WTC11 (cell line): ENCODE measurements at regions not wholly inside any gene's neighbourhood (a gene's known extent, or its start where the extent isn't known, plus 50 kb on each side); places are given as distances from the start of the nearest gene placed in this dataset.

Experiments
- ATAC-seq: fragments of 200-7000 bp; cut with Tn5 transposase; 2 replicates; pipeline ENCODE4 v1.10.0; 2021; ENCODE audit warnings: mild to moderate bottlenecking, moderate library complexity
- CTCF ChIA-PET: fragments of 300-600 bp; sonication (Branson Sonifier 250); formaldehyde crosslinking; loops from one replicate; lab custom pipeline; 2021; ENCODE audit warnings: antibody characterized with exemption; lab: Charles Lee
- POLR2A ChIA-PET: fragments of 350-600 bp; sonication (Branson Sonifier 250); formaldehyde crosslinking; loops from one replicate; lab custom pipeline; 2021; ENCODE audit warnings: antibody characterized with exemption; lab: Charles Lee
- DNase-seq: peaks from one replicate; pipeline ENCODE4 v3.0.0; 2021; ENCODE audit warnings: low spot score
- H3K27ac Mint-ChIP-seq: 2 replicates; pipeline ENCODE4 v1.8.0; 2021; ENCODE audit warnings: mixed read lengths
- H3K27me3 Mint-ChIP-seq: 2 replicates; pipeline ENCODE4 v1.8.0; 2021; ENCODE audit warnings: low read depth, mild to moderate bottlenecking, moderate library complexity, mixed read lengths
- H3K36me3 Mint-ChIP-seq: 2 replicates; pipeline ENCODE4 v1.8.0; 2021; ENCODE audit warnings: mixed read lengths
- H3K4me1 Mint-ChIP-seq: 2 replicates; pipeline ENCODE4 v1.8.0; 2022; ENCODE audit warnings: mixed read lengths
- H3K4me3 Mint-ChIP-seq: 2 replicates; pipeline ENCODE4 v1.8.0; 2021; ENCODE audit warnings: mild to moderate bottlenecking, moderate library complexity, mixed read lengths
- H3K9me3 Mint-ChIP-seq: 2 replicates; pipeline ENCODE4 v1.8.0; 2021; ENCODE audit warnings: mixed read lengths
- ELF4 ChIP-seq: sonication (generic); formaldehyde crosslinking; IDR thresholded peaks from 2 replicates; pipeline ENCODE4 v1.8.1; 2022; ENCODE audit warnings: low read depth, mild to moderate bottlenecking, moderate library complexity, missing genetic modification reagents
- FOXK1 ChIP-seq: sonication (generic); formaldehyde crosslinking; IDR thresholded peaks from 2 replicates; pipeline ENCODE4 v1.8.0; 2022; ENCODE audit warnings: mild to moderate bottlenecking, moderate library complexity, missing genetic modification reagents
- GABPB1 ChIP-seq: sonication (generic); formaldehyde crosslinking; IDR thresholded peaks from 2 replicates; pipeline ENCODE4 v1.8.1; 2023; ENCODE audit warnings: mild to moderate bottlenecking, missing genetic modification reagents
- JAZF1 ChIP-seq: fragments of 250-450 bp; sonication (Bioruptor Pico); IDR thresholded peaks from 2 replicates; pipeline ENCODE4 v1.9.0; 2021; ENCODE audit warnings: moderate library complexity, mild to moderate bottlenecking, inconsistent platforms
- MLX ChIP-seq: sonication (generic); formaldehyde crosslinking; IDR thresholded peaks from 2 replicates; pipeline ENCODE4 v1.8.1; 2023; ENCODE audit warnings: mild to moderate bottlenecking, missing genetic modification reagents, moderate library complexity
- NFATC4 ChIP-seq: fragments of 250-450 bp; sonication (Bioruptor Pico); IDR thresholded peaks from 2 replicates; pipeline ENCODE4 v1.9.0; 2021; ENCODE audit warnings: mild to moderate bottlenecking
- NFE2L1 ChIP-seq: sonication (generic); formaldehyde crosslinking; IDR thresholded peaks from 2 replicates; pipeline ENCODE4 v1.8.1; 2023; ENCODE audit warnings: missing genetic modification reagents
- OVOL2 ChIP-seq: fragments of 250-450 bp; sonication (Bioruptor Pico); IDR thresholded peaks from 2 replicates; pipeline ENCODE4 v1.9.0; 2021; ENCODE audit warnings: mild to moderate bottlenecking, borderline replicate concordance
- PREB ChIP-seq: sonication (generic); formaldehyde crosslinking; IDR thresholded peaks from 2 replicates; pipeline ENCODE4 v1.8.1; 2022; ENCODE audit warnings: mild to moderate bottlenecking, missing genetic modification reagents, moderate library complexity, borderline replicate concordance
- STAT6 ChIP-seq: sonication (generic); formaldehyde crosslinking; conservative IDR thresholded peaks from 2 replicates; pipeline ENCODE4 v1.8.1; 2023; ENCODE audit warnings: mild to moderate bottlenecking, low read depth, missing genetic modification reagents, moderate library complexity
- TP53 ChIP-seq: sonication (generic); formaldehyde crosslinking; IDR thresholded peaks from 2 replicates; pipeline ENCODE4 v1.8.1; 2023; ENCODE audit warnings: mild to moderate bottlenecking, missing genetic modification reagents
- ZMAT4 ChIP-seq: fragments of 250-450 bp; sonication (Bioruptor Pico); IDR thresholded peaks from 2 replicates; pipeline ENCODE4 v1.9.0; 2021; ENCODE audit warnings: mild to moderate bottlenecking
- ZNF138 ChIP-seq: sonication (generic); formaldehyde crosslinking; conservative IDR thresholded peaks from 2 replicates; pipeline ENCODE4 v1.8.1; 2022; ENCODE audit warnings: mild to moderate bottlenecking, moderate library complexity, missing genetic modification reagents
- ZNF396 ChIP-seq: fragments of 250-450 bp; sonication (Bioruptor Pico); IDR thresholded peaks from 2 replicates; pipeline ENCODE4 v1.8.0; 2021; ENCODE audit warnings: mild to moderate bottlenecking, moderate library complexity, borderline replicate concordance
- TF ChIP-seq, protein P1 (sequence below): sonication (generic); formaldehyde crosslinking; IDR thresholded peaks from 2 replicates; pipeline ENCODE4 v1.8.0; 2023; ENCODE audit warnings: missing genetic modification reagents, mild to moderate bottlenecking, borderline replicate concordance
- TF ChIP-seq, protein P2 (sequence below): fragments of 250-450 bp; sonication (Bioruptor Pico); IDR thresholded peaks from 2 replicates; pipeline ENCODE4 v1.9.0; 2021; ENCODE audit warnings: mild to moderate bottlenecking
- TF ChIP-seq, protein P3 (sequence below): fragments of 250-450 bp; sonication (Bioruptor Pico); IDR thresholded peaks from 2 replicates; pipeline ENCODE4 v2.1.2; 2022; ENCODE audit warnings: mild to moderate bottlenecking, moderate library complexity
- TF ChIP-seq, protein P4 (sequence below): sonication (generic); formaldehyde crosslinking; IDR thresholded peaks from 2 replicates; pipeline ENCODE4 v1.8.1; 2023; ENCODE audit warnings: mild to moderate bottlenecking, missing genetic modification reagents
- TF ChIP-seq, protein P5 (sequence below): sonication (generic); formaldehyde crosslinking; IDR thresholded peaks from 2 replicates; pipeline ENCODE4 v1.8.1; 2022; ENCODE audit warnings: mild to moderate bottlenecking, moderate library complexity, missing genetic modification reagents

DNA sequence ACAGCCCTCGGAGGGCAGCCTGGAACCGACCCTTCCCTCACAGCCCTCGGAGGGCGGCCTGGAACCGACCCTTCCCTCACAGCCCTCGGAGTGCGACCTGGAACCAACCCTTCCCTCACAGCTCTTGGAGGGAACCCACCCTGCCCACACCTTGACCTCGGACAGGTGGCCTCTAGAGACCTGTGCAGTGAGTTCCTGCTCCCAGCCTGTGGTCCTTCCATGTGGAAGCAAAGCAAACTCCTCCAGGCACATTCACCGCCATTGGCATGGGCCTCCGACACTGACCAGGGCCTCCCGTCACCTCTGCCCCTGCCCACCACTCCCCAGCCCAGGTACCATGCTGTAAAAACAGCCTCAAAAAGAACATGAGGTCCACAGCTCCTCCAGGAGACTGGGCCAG, 272.1 kb downstream of the BRD1 start (continued):
- TF ChIP-seq, protein P1, sequence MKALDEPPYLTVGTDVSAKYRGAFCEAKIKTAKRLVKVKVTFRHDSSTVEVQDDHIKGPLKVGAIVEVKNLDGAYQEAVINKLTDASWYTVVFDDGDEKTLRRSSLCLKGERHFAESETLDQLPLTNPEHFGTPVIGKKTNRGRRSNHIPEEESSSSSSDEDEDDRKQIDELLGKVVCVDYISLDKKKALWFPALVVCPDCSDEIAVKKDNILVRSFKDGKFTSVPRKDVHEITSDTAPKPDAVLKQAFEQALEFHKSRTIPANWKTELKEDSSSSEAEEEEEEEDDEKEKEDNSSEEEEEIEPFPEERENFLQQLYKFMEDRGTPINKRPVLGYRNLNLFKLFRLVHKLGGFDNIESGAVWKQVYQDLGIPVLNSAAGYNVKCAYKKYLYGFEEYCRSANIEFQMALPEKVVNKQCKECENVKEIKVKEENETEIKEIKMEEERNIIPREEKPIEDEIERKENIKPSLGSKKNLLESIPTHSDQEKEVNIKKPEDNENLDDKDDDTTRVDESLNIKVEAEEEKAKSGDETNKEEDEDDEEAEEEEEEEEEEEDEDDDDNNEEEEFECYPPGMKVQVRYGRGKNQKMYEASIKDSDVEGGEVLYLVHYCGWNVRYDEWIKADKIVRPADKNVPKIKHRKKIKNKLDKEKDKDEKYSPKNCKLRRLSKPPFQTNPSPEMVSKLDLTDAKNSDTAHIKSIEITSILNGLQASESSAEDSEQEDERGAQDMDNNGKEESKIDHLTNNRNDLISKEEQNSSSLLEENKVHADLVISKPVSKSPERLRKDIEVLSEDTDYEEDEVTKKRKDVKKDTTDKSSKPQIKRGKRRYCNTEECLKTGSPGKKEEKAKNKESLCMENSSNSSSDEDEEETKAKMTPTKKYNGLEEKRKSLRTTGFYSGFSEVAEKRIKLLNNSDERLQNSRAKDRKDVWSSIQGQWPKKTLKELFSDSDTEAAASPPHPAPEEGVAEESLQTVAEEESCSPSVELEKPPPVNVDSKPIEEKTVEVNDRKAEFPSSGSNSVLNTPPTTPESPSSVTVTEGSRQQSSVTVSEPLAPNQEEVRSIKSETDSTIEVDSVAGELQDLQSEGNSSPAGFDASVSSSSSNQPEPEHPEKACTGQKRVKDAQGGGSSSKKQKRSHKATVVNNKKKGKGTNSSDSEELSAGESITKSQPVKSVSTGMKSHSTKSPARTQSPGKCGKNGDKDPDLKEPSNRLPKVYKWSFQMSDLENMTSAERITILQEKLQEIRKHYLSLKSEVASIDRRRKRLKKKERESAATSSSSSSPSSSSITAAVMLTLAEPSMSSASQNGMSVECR (CRISPR knock-in tag) = no peak
- TF ChIP-seq GABPB1 (CRISPR knock-in tag) (no peak), TP53 (CRISPR knock-in tag) (no peak), JAZF1 (CRISPR knock-in tag) (no peak), OVOL2 (CRISPR knock-in tag) (no peak), PREB (CRISPR knock-in tag) (no peak), FOXK1 (no peak)
- TF ChIP-seq, protein P2, sequence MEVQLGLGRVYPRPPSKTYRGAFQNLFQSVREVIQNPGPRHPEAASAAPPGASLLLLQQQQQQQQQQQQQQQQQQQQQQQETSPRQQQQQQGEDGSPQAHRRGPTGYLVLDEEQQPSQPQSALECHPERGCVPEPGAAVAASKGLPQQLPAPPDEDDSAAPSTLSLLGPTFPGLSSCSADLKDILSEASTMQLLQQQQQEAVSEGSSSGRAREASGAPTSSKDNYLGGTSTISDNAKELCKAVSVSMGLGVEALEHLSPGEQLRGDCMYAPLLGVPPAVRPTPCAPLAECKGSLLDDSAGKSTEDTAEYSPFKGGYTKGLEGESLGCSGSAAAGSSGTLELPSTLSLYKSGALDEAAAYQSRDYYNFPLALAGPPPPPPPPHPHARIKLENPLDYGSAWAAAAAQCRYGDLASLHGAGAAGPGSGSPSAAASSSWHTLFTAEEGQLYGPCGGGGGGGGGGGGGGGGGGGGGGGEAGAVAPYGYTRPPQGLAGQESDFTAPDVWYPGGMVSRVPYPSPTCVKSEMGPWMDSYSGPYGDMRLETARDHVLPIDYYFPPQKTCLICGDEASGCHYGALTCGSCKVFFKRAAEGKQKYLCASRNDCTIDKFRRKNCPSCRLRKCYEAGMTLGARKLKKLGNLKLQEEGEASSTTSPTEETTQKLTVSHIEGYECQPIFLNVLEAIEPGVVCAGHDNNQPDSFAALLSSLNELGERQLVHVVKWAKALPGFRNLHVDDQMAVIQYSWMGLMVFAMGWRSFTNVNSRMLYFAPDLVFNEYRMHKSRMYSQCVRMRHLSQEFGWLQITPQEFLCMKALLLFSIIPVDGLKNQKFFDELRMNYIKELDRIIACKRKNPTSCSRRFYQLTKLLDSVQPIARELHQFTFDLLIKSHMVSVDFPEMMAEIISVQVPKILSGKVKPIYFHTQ (CRISPR knock-in tag) = no peak

DNA sequence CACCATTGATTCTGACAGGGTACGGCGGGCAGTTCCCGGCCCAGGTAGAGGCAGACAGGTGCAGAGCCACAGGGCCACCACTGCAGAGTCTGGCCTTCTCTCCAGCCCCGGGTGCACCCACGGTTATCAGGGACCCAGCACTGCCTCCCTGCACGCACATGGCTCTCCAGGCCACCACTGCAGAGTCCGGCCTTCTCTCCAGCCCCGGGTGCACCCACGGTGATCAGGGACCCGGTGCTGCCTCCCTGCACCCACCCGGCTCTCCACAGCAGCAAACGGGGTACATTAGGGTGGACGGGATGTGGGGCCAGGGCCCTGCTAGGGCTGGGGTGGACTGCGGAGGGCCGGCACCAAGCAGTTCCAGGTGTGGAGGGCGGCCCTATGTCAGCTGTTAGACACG, 272.9 kb downstream of the BRD1 start:
- Mint-ChIP-seq H3K4me3 (no peak overlapping the region), H3K27ac (no peak overlapping the region), H3K27me3 (peaks cover 8% of the 10 kb centered on the region), H3K9me3 (peaks cover 15% of the 10 kb centered on the region), H3K36me3 (peaks cover 14% of the 10 kb centered on the region), H3K4me1 (peaks cover 6% of the 10 kb centered on the region)
- POLR2A ChIA-PET = no interaction called here
- ATAC-seq = no peak
- CTCF ChIA-PET = interaction anchor here (1.0 kb wide), 1 partner anchor 9 kb away, joined by 3 read pairs; no protein-coding TSS in a partner anchor
- no peak for DNase-seq
- TF ChIP-seq MLX (CRISPR knock-in tag) = no peak
- no peak for TF ChIP-seq JAZF1 (CRISPR knock-in tag)
- no peak for TF ChIP-seq ZMAT4 (CRISPR knock-in tag)
- TF ChIP-seq ZNF396 (CRISPR knock-in tag) = no peak
- no peak for TF ChIP-seq NFATC4
- TF ChIP-seq, protein P3, sequence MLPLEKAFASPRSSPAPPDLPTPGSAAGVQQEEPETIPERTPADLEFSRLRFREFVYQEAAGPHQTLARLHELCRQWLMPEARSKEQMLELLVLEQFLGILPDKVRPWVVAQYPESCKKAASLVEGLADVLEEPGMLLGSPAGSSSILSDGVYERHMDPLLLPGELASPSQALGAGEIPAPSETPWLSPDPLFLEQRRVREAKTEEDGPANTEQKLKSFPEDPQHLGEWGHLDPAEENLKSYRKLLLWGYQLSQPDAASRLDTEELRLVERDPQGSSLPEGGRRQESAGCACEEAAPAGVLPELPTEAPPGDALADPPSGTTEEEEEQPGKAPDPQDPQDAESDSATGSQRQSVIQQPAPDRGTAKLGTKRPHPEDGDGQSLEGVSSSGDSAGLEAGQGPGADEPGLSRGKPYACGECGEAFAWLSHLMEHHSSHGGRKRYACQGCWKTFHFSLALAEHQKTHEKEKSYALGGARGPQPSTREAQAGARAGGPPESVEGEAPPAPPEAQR (CRISPR knock-in tag) = no peak
- TF ChIP-seq, protein P4, sequence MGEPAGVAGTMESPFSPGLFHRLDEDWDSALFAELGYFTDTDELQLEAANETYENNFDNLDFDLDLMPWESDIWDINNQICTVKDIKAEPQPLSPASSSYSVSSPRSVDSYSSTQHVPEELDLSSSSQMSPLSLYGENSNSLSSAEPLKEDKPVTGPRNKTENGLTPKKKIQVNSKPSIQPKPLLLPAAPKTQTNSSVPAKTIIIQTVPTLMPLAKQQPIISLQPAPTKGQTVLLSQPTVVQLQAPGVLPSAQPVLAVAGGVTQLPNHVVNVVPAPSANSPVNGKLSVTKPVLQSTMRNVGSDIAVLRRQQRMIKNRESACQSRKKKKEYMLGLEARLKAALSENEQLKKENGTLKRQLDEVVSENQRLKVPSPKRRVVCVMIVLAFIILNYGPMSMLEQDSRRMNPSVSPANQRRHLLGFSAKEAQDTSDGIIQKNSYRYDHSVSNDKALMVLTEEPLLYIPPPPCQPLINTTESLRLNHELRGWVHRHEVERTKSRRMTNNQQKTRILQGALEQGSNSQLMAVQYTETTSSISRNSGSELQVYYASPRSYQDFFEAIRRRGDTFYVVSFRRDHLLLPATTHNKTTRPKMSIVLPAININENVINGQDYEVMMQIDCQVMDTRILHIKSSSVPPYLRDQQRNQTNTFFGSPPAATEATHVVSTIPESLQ (CRISPR knock-in tag) = no peak
- no peak for TF ChIP-seq ZNF138
- TF ChIP-seq OVOL2 (CRISPR knock-in tag) = no peak
- TF ChIP-seq, protein P5, sequence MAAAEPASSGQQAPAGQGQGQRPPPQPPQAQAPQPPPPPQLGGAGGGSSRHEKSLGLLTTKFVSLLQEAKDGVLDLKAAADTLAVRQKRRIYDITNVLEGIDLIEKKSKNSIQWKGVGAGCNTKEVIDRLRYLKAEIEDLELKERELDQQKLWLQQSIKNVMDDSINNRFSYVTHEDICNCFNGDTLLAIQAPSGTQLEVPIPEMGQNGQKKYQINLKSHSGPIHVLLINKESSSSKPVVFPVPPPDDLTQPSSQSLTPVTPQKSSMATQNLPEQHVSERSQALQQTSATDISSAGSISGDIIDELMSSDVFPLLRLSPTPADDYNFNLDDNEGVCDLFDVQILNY (CRISPR knock-in tag) = no peak
- no peak for TF ChIP-seq STAT6 (CRISPR knock-in tag)
- no peak for TF ChIP-seq ELF4
- no peak for TF ChIP-seq NFE2L1
